Breast epithelium (tissue), 4 donors: ENCODE measurements at regions not wholly inside any gene's neighbourhood (a gene's known extent, or its start where the extent isn't known, plus 50 kb on each side); places are given as distances from the start of the nearest gene placed in this dataset.

Experiments
- DNase-seq, 2 donors: peaks; one replicate each; pipeline ENCODE4 v3.0.0-alpha.2; 2019; ENCODE audit warnings: low spot score in 2 of 2
- H3K27ac ChIP-seq, 2 donors: fragments of 200-600 bp; sonication (generic) in 1 of 2; one replicate each; pipeline ENCODE4 v1.5.1; 2016 to 2019; ENCODE audit warnings: mild to moderate bottlenecking in 1 of 2
- H3K27me3 ChIP-seq, 2 donors: fragments of 200-600 bp; sonication (generic) in 1 of 2; one replicate each; pipeline versions ENCODE4 v1.5.1 to v1.6.0; 2017 to 2019; ENCODE audit warnings: control low read depth in 1 of 2, mild to moderate bottlenecking in 1 of 2
- H3K36me3 ChIP-seq: fragments of 200-600 bp; one replicate; pipeline ENCODE4 v1.5.1; 2019
- H3K4me1 ChIP-seq, 2 donors: fragments of 200-600 bp; sonication (generic); one replicate each; pipeline ENCODE4 v1.5.1; 2016 to 2019; ENCODE audit warnings: control low read depth in 1 of 2
- H3K4me3 ChIP-seq, 3 donors: fragments of 200-600 bp; sonication (generic); 1 replicate in 2 of 3; 2 replicates in 1 of 3; pipeline ENCODE4 v1.5.1; 2016 to 2019; ENCODE audit warnings: mild to moderate bottlenecking in 3 of 3, moderate library complexity in 2 of 3
- H3K9me3 ChIP-seq, 2 donors: fragments of 200-600 bp; sonication (generic) in 1 of 2; one replicate each; pipeline ENCODE4 v1.5.1; 2016 to 2019; ENCODE audit warnings: control low read depth in 1 of 2
- POLR2A ChIP-seq: fragments of 450-650 bp; IDR thresholded peaks from one replicate; pipeline ENCODE4 v1.6.1; 2016; ENCODE audit warnings: antibody characterized with exemption, mild to moderate bottlenecking, moderate library complexity
- POLR2AphosphoS5 ChIP-seq, 3 donors: sonication (generic); formaldehyde crosslinking; IDR thresholded peaks; one replicate each; pipeline ENCODE4 v1.6.1; 2017; ENCODE audit warnings: antibody characterized with exemption in 3 of 3
- intact Hi-C: fragments of 100-400 bp; cut with DNase I; formaldehyde crosslinking; loops from one replicate; pipeline ENCODE4 v1.15.1; 2023; ENCODE audit warnings: low total_unique reads
- TF ChIP-seq, protein P1 (sequence below), 3 donors: fragments of 450-650 bp; IDR thresholded peaks; one replicate each; pipeline ENCODE4 v1.5.1; 2016 to 2017; ENCODE audit warnings: antibody characterized with exemption in 3 of 3, mild to moderate bottlenecking in 3 of 3, moderate library complexity in 3 of 3

DNA sequence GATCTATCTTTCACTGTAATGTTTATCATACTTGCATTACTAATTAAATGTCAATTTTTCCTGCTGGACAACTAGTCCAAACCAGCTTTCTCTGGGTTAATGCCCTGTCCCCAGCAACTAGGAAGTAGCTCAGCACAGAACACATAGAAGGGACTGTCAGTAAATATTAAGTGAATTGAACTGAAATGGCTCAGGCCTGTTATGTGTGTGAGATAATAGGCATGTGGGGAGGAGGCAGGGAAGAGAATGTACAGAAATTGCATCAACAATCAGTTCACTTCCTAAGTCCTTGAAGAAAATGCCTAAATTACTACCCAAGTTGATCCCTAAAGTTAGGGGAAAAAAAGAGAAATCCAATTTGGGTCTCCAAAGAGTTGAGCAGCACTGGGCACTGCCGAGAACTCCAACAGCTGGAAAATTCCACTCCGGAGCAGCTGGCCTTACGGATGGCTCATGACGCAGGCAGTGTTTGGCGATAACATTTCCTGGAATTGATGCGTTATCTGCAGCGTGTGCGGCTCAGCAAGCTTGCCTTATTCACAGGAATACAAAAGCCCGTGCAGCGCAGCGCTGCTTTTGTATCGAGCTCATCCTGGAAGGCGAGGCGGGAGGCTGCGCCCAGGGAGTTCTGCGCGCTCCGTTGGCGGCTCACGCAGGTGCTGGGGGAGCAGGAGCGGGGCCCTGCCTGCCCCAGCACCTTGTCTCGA is 297.3 kb upstream of the LCORL start:
- TF ChIP-seq, protein P1, sequence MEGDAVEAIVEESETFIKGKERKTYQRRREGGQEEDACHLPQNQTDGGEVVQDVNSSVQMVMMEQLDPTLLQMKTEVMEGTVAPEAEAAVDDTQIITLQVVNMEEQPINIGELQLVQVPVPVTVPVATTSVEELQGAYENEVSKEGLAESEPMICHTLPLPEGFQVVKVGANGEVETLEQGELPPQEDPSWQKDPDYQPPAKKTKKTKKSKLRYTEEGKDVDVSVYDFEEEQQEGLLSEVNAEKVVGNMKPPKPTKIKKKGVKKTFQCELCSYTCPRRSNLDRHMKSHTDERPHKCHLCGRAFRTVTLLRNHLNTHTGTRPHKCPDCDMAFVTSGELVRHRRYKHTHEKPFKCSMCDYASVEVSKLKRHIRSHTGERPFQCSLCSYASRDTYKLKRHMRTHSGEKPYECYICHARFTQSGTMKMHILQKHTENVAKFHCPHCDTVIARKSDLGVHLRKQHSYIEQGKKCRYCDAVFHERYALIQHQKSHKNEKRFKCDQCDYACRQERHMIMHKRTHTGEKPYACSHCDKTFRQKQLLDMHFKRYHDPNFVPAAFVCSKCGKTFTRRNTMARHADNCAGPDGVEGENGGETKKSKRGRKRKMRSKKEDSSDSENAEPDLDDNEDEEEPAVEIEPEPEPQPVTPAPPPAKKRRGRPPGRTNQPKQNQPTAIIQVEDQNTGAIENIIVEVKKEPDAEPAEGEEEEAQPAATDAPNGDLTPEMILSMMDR (IDR thresholded peaks at IDR 0.05), result no peak
- no peak for TF ChIP-seq POLR2AphosphoS5 (IDR thresholded peaks at IDR 0.05)
- no peak for TF ChIP-seq POLR2A

GRCh38 chr4:18314731-18315130 is 293.2 kb upstream of the LCORL start:
- no peak for DNase-seq
- Histone ChIP-seq H3K9me3 (no peaks in the 10 kb centered on the region), H3K4me1 (no peaks in the 10 kb centered on the region), H3K27me3 (no peaks in the 10 kb centered on the region), H3K27ac (no peak overlapping the region), H3K36me3 (no peaks in the 10 kb centered on the region), H3K4me3 (no peak overlapping the region)
- intact Hi-C loops, result no loop called here
- no peak for TF ChIP-seq POLR2A
- TF ChIP-seq, protein P1 (IDR thresholded peaks at IDR 0.05), result no peak
- no peak for TF ChIP-seq POLR2AphosphoS5 (IDR thresholded peaks at IDR 0.05)

More for the DNA sequence above, 297.3 kb upstream of the LCORL start:
- Histone ChIP-seq H3K4me1 (no peaks in the 10 kb centered on the region), H3K27ac (peak overlapping the region in 1 of 2 donors; percentile 43), H3K4me3 (peak overlapping the region in 1 of 3 donors; percentile 7), H3K36me3 (no peaks in the 10 kb centered on the region), H3K9me3 (no peaks in the 10 kb centered on the region), H3K27me3 (no peaks in the 10 kb centered on the region)
- no peak for DNase-seq
- intact Hi-C loops, result no loop called here

DNA sequence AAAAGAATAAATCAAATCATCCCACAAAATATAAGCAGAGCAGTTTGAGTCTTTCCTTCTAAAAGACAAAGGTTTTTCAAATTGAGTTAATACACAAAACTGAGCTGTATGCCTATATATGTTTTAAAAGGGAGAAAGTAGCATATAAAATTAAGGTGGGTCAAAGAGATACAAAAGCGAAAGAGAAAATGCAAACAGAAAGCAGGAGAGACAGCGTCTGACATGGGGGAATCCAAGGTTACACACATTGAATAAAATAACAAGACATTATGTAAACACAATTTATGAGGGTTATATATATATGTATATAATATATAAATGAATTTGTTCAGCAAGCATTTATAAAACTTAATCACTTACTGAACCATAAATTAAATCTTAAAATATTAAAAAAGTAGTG is 276.1 kb upstream of the LCORL start:
- DNase-seq, result no peak
- TF ChIP-seq, protein P1 (IDR thresholded peaks at IDR 0.05), result no peak
- TF ChIP-seq POLR2AphosphoS5 (IDR thresholded peaks at IDR 0.05) (no peak), POLR2A (no peak)
- H3K36me3 ChIP-seq, result no peaks in the 10 kb centered on the region
- no peak overlapping the region for H3K27ac ChIP-seq
- no peaks in the 10 kb centered on the region for H3K4me1 ChIP-seq
- intact Hi-C loops, result no loop called here
- no peak overlapping the region for H3K4me3 ChIP-seq
- H3K9me3 ChIP-seq, result no peaks in the 10 kb centered on the region
- no peaks in the 10 kb centered on the region for H3K27me3 ChIP-seq

GRCh38 chr4:18296411-18296810 is 274.9 kb upstream of the LCORL start:
- H3K4me3 ChIP-seq, result no peak overlapping the region
- H3K9me3 ChIP-seq, result no peaks in the 10 kb centered on the region
- DNase-seq, result no peak
- H3K36me3 ChIP-seq, result no peaks in the 10 kb centered on the region
- H3K27me3 ChIP-seq, result no peaks in the 10 kb centered on the region
- TF ChIP-seq, protein P1 (IDR thresholded peaks at IDR 0.05), result no peak
- TF ChIP-seq POLR2AphosphoS5 (IDR thresholded peaks at IDR 0.05) (no peak), POLR2A (no peak)
- H3K27ac ChIP-seq, result no peak overlapping the region
- no peaks in the 10 kb centered on the region for H3K4me1 ChIP-seq
- intact Hi-C loops, result no loop called here

DNA sequence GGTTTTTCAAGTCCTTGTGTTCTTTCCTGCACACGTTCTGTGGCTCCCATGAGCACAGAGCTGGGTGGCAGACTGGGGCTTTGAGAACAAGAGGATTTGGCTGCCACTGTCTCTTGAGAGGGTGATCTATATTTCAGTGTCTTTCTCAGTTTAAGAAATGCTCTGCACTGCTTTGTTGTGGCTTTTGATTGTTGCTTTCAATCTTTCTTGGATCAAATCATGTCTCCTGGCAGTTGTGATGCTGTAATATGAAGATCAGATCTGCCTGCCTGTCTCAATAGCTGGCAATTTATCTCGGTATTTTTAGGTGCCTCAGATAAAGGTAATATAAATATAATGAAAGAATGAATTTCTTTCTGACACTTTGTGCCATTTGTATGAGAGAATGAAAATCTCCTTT is 273.3 kb upstream of the LCORL start:
- no peak for DNase-seq
- H3K9me3 ChIP-seq, result no peaks in the 10 kb centered on the region
- H3K27ac ChIP-seq, result no peak overlapping the region
- TF ChIP-seq, protein P1 (IDR thresholded peaks at IDR 0.05), result no peak
- TF ChIP-seq POLR2AphosphoS5 (IDR thresholded peaks at IDR 0.05) (no peak), POLR2A (no peak)
- intact Hi-C loops, result no loop called here
- H3K27me3 ChIP-seq, result no peaks in the 10 kb centered on the region
- H3K4me1 ChIP-seq, result no peaks in the 10 kb centered on the region
- H3K4me3 ChIP-seq, result no peak overlapping the region
- no peaks in the 10 kb centered on the region for H3K36me3 ChIP-seq
